ENCODE measurements at regions not wholly inside any gene's neighbourhood (a gene's known extent, or its start where the extent isn't known, plus 50 kb on each side); places are given as distances from the start of the nearest gene placed in this dataset.
"Not testable (repeated sequence)": the region's sequence is repeated elsewhere in the genome, so short reads cannot be mapped to it uniquely, and the experiment has no call there.

DNA sequence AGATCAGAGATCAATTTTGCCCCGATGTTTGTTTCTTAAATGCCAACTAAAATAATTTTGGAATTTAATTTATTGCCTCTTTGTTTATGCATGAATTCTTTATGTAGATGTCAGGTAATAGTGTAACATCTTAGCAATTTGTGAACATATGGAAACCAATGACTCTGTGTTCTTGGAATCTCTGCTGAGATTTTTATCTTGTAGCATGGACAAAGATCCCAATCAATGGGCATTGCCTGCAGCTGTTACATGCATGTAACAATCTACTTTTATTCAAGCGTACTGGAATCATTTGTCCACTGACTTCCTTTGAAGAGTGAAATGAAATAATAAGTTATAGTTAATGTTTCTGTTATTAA lies 61.6 kb upstream of the ARSJ start:
- no peak for TF ChIP-seq CTCF (IDR thresholded peaks at IDR 0.05; ENCODE audit: borderline replicate concordance, control extremely low read depth, extremely low read depth, insufficient read depth, missing control alignments)
- in situ Hi-C loops (cut with MboI; ENCODE audit: low sequenced_read_pairs, unreplicated experiment), result no loop called here
- DNase-seq (ENCODE audit: low spot score), result no peak

DNA sequence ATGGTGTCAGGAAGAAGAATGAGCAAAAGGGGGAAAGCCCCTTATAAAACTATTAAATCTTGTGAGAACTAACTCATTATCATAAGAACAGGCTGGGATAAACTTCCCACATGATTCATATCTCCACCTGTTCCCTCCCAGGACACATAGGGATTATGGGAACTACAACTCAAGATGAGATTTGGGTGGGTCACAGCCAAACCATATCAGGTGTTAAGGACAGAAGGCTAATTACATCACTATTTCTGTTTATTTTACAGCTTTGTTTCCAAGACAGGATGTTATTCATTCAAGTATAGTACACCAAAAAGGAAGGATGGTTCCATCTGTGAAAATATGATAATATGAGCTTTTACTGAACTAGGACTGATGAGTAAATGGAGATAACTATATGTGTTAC lies 63.7 kb upstream of the ARSJ start:
- no peak for DNase-seq (ENCODE audit: low spot score)
- in situ Hi-C loops (cut with MboI; ENCODE audit: low sequenced_read_pairs, unreplicated experiment), result no loop called here
- no peak for TF ChIP-seq CTCF (IDR thresholded peaks at IDR 0.05; ENCODE audit: borderline replicate concordance, control extremely low read depth, extremely low read depth, insufficient read depth, missing control alignments)

DNA sequence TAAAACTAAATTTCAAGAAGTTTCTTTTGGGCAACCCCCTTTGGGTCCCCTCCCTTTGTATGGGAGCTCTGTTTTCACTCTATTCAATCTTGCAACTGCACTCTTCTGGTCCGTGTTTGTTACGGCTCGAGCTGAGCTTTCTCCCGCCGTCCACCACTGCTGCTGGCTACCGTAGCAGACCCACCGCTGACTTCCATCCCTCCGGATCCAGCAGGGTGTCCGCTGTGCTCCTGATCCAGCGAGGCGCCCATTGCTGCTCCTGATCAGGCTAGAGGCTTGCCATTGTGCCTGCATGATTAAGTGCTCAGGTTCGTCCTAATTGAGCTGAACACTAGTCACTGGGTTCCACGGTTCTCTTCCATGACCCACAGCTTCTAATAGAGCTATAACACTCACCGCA lies 64.9 kb upstream of the ARSJ start:
- in situ Hi-C loops (cut with MboI; ENCODE audit: low sequenced_read_pairs, unreplicated experiment); DNase-seq (ENCODE audit: low spot score): not testable (repeated sequence)

GRCh38 chr4:114046331-114046730 lies 66.9 kb upstream of the ARSJ start:
- in situ Hi-C loops (cut with MboI; ENCODE audit: low sequenced_read_pairs, unreplicated experiment), result no loop called here
- TF ChIP-seq CTCF (IDR thresholded peaks at IDR 0.05; ENCODE audit: borderline replicate concordance, control extremely low read depth, extremely low read depth, insufficient read depth, missing control alignments), result no peak
- no peak for DNase-seq (ENCODE audit: low spot score)

DNA sequence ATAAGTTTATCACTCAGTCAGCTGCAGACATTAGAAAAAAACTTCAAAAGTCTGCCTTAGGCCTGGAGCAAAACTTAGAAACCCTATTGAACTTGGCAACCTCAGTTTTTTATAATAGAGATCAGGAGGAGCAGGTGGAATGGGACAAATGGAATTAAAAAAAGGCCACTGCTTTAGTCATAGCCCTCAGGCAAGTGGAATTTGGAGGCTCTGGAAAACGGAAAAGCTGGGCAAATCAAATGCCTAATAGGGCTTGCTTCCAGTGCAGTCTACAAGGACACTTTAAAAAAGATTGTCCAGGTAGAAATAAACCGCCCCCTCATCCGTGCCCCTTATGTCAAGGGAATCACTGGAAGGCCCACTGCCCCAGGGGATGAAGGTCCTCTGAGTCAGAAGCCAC lies 68.7 kb upstream of the ARSJ start:
- in situ Hi-C loops (cut with MboI; ENCODE audit: low sequenced_read_pairs, unreplicated experiment); DNase-seq (ENCODE audit: low spot score): not testable (repeated sequence)

- in situ Hi-C loops (cut with MboI; ENCODE audit: low sequenced_read_pairs, unreplicated experiment), result loop anchor here (25.0 kb wide), 1 partner anchor 665 kb away; no protein-coding TSS in a partner anchor
- no peak for TF ChIP-seq CTCF (IDR thresholded peaks at IDR 0.05; ENCODE audit: borderline replicate concordance, control extremely low read depth, extremely low read depth, insufficient read depth, missing control alignments)
- no peak for DNase-seq (ENCODE audit: low spot score)
Measured at GRCh38 chr4:114052227-114052626, 72.8 kb upstream of the ARSJ start.

DNA sequence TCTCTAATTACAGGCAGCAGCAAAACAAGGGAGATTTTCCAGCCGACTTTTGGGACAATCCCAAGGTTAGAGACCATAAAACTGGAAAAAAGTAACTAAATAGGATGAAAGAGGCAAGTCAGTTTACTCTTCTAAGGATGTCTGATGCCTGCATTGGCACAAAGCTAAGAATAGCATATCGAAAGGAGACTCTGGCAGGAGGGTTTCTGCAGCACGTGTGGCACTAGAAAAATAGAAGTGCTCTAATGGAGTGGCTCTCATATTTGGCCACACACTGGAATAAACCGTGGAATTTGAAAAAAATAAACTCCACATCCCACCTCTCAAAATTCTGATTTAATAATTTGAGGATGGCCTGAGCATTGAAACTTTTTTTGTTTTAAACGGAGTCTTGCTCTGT lies 77.2 kb upstream of the ARSJ start:
- no peak for TF ChIP-seq CTCF (IDR thresholded peaks at IDR 0.05; ENCODE audit: borderline replicate concordance, control extremely low read depth, extremely low read depth, insufficient read depth, missing control alignments)
- in situ Hi-C loops (cut with MboI; ENCODE audit: low sequenced_read_pairs, unreplicated experiment), result loop anchor here (25.0 kb wide), 1 partner anchor 669 kb away; no protein-coding TSS in a partner anchor
- no peak for DNase-seq (ENCODE audit: low spot score)

DNA sequence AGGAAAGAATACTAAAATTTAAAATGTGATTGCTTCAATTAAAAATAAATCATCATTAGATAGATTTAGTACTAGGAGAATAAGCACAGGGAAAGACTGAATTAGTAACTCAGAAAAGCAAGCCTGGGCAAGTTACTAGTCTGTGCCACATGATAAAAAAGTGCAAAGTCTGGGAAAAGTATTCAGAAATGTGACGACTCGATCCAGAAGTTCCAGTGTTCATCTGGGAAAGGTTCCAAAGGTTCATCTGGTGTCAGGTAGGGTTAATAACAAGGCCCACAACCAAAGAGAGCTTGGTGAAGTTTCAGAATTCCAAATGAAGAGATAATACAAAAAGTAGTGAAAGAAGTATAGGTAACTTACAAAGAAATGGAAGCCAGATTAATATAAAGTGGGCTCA lies 78.3 kb upstream of the ARSJ start:
- DNase-seq (ENCODE audit: low spot score), result no peak
- in situ Hi-C loops (cut with MboI; ENCODE audit: low sequenced_read_pairs, unreplicated experiment), result loop anchor here (25.0 kb wide), 1 partner anchor 670 kb away; no protein-coding TSS in a partner anchor
- TF ChIP-seq CTCF (IDR thresholded peaks at IDR 0.05; ENCODE audit: borderline replicate concordance, control extremely low read depth, extremely low read depth, insufficient read depth, missing control alignments), result no peak

Measured in GM13976 (cell line).